Bronchial epithelial cell (primary cell): ENCODE measurements at regions not wholly inside any gene's neighbourhood (a gene's known extent, or its start where the extent isn't known, plus 50 kb on each side); places are given as distances from the start of the nearest gene placed in this dataset.

Source experiments
- DNase-seq: peaks from one replicate; pipeline ENCODE4 v3.0.0-alpha.2; 2010; ENCODE audit warnings: low read depth
- FAIRE-seq: peaks from 2 replicates; lab custom pipeline; 2011; peaks lifted over from hg19 to GRCh38; lab: Jason Lieb, UNC
- H3K27me3 ChIP-seq: 2 replicates; pipeline ENCODE4 v1.5.1; 2011; ENCODE audit warnings: low read length; ENCODE audit not compliant: control insufficient read depth, insufficient read depth
- H3K36me3 ChIP-seq: 2 replicates; pipeline ENCODE4 v1.5.1; 2011; ENCODE audit warnings: low read length; ENCODE audit not compliant: control insufficient read depth, insufficient read depth
- H3K4me3 ChIP-seq: 2 replicates; pipeline ENCODE4 v1.5.1; 2011; ENCODE audit warnings: mild to moderate bottlenecking, low read depth, low read length, control low read depth
- TF ChIP-seq, protein P1 (sequence below): IDR thresholded peaks from 2 replicates; pipeline ENCODE4 v1.5.1; 2011; ENCODE audit warnings: mild to moderate bottlenecking, moderate library complexity, low read length, control low read depth, inconsistent platforms; ENCODE audit not compliant: insufficient read depth, severe bottlenecking

DNA sequence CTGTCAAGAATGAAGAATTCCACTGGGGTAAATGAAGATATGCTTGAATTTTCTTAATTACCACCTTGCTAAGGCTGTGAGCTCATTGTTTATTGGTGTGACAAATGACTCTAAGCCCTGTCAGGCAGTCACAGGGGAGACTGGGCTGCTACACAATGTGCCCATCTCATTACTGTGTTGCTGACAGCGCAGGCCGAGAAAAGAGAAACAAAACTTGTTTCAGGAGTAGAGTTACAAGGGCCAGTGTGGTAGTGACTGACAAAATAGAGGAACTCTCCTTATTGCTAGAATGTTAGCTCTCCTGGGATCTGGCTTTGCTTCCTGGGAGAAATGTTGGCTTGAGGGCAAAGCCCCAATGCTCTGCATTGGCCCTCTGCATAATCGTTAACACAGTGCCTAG, 130.4 kb upstream of the CRBN start:
- TF ChIP-seq, protein P1, sequence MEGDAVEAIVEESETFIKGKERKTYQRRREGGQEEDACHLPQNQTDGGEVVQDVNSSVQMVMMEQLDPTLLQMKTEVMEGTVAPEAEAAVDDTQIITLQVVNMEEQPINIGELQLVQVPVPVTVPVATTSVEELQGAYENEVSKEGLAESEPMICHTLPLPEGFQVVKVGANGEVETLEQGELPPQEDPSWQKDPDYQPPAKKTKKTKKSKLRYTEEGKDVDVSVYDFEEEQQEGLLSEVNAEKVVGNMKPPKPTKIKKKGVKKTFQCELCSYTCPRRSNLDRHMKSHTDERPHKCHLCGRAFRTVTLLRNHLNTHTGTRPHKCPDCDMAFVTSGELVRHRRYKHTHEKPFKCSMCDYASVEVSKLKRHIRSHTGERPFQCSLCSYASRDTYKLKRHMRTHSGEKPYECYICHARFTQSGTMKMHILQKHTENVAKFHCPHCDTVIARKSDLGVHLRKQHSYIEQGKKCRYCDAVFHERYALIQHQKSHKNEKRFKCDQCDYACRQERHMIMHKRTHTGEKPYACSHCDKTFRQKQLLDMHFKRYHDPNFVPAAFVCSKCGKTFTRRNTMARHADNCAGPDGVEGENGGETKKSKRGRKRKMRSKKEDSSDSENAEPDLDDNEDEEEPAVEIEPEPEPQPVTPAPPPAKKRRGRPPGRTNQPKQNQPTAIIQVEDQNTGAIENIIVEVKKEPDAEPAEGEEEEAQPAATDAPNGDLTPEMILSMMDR: no peak
- H3K36me3 ChIP-seq: no peaks in the 10 kb centered on the region
- no peaks in the 10 kb centered on the region for H3K27me3 ChIP-seq
- no peak overlapping the region for H3K4me3 ChIP-seq
- DNase-seq (no peak), FAIRE-seq (no peak)

DNA sequence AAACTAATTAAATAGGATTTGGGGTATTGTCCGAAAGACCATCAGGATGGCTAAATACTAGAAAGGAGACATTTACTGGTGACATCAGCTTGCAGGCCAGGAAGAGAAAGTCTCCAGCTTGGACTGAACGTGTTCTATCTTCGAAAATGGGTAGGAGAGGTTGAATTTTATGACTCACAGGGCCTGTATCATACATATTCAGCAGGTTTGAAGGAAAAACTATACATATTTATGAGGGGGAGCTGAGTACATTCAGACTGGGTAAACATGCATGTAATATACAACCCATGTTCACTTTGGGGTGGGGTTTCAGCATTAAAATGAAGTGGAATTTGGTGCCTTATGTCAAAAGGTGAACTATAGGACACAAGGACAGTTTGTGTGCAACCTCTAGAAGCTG, 129.3 kb upstream of the CRBN start:
- FAIRE-seq (no peak), DNase-seq (no peak)
- TF ChIP-seq, protein P1: no peak

DNA sequence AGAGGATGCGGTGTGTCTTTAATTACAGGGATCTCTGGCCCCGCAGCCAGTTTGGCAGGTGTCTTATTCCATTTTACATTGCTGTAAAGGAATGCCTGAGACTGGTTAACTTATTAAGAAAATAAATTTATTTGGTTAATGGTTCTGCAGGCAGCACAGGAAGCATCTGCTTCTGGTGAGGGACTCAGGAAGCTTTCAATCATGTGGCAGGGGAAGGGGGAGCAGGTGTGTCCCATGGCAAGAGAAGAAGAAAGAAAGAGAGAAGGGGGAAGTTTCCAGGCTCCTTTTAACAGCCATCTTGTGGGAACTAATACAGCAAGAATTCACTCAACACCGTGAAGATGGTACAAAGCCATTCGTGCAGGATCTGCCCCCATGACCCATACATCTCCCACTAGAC, 128.0 kb upstream of the CRBN start:
- Histone ChIP-seq H3K36me3 (no peaks in the 10 kb centered on the region), H3K4me3 (no peak overlapping the region), H3K27me3 (no peaks in the 10 kb centered on the region)
- DNase-seq: no peak
- TF ChIP-seq, protein P1: no peak
- no peak for FAIRE-seq

More for the DNA sequence above, 129.3 kb upstream of the CRBN start:
- Histone ChIP-seq H3K4me3 (no peak overlapping the region), H3K27me3 (no peaks in the 10 kb centered on the region), H3K36me3 (no peaks in the 10 kb centered on the region)

DNA sequence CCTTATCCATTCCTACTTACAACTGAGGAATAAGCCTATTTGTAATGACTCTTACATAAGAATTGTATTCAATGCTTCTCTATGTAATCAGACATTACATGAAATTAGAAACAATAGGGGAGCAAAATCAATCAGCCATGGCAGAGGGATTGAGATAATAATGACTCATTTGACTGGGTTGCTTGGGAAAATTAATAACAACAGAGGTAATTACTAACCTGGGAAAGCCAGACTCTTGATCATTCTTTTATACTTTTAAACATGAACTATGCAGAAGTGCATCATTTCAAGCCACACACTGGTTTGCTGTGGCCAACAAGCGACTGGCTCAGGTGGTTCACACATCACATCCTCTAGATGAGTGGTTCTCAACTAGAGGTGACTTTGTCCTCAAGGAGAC, 126.3 kb upstream of the CRBN start:
- no peak for DNase-seq
- no peak for FAIRE-seq
- H3K27me3 ChIP-seq: no peaks in the 10 kb centered on the region
- TF ChIP-seq, protein P1: no peak
- no peaks in the 10 kb centered on the region for H3K36me3 ChIP-seq
- H3K4me3 ChIP-seq: no peak overlapping the region

DNA sequence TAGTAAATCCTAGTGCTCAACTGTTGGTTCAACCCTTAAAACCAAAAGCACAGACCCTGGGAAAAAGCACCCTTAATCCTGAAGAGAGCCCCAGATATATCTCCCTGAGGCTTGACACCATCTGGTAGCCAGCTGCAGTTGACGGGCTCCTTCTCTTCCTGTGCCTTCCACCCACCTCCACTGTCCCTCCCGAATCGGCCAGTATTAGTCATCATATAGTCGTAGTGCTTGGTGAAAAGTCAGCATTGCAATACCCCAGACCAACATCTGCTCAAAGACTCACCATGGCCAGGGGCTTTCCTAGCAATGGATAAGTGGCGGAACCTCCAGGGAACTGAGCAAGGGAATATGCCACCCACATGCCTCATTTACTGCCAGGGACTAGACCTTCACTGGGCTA, 125.6 kb upstream of the CRBN start:
- no peak for FAIRE-seq
- TF ChIP-seq, protein P1: no peak
- Histone ChIP-seq H3K27me3 (no peaks in the 10 kb centered on the region), H3K4me3 (no peak overlapping the region), H3K36me3 (no peaks in the 10 kb centered on the region)
- DNase-seq: no peak

DNA sequence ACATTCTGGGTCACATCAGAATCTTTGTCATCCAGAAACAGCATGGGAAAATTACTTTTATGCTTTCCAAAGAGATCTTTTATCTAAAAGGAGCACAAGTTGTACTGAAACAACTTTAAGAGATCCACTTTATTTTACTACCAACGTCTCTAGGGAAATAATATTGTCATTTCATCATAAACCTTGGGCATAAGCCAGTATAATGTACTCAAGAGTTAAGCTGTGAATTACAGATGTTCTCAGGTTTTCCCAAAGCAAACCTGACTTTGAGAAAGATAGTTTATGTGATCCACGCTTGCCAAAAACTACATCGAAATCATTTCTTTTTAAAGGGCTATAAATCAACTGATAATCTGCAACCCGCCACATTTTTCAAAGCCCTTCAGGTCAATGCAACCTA, 124.1 kb upstream of the CRBN start:
- TF ChIP-seq, protein P1: no peak
- DNase-seq (no peak), FAIRE-seq (no peak)
- Histone ChIP-seq H3K4me3 (no peak overlapping the region), H3K27me3 (no peaks in the 10 kb centered on the region), H3K36me3 (no peaks in the 10 kb centered on the region)
